WTC11 (cell line): ENCODE measurements at regions not wholly inside any gene's neighbourhood (a gene's known extent, or its start where the extent isn't known, plus 50 kb on each side); places are given as distances from the start of the nearest gene placed in this dataset.

Source experiments
- ATAC-seq: fragments of 200-7000 bp; cut with Tn5 transposase; 2 replicates; pipeline ENCODE4 v1.10.0; 2021; ENCODE audit warnings: mild to moderate bottlenecking, moderate library complexity
- CTCF ChIA-PET: fragments of 300-600 bp; sonication (Branson Sonifier 250); formaldehyde crosslinking; loops from one replicate; lab custom pipeline; 2021; ENCODE audit warnings: antibody characterized with exemption; lab: Charles Lee
- POLR2A ChIA-PET: fragments of 350-600 bp; sonication (Branson Sonifier 250); formaldehyde crosslinking; loops from one replicate; lab custom pipeline; 2021; ENCODE audit warnings: antibody characterized with exemption; lab: Charles Lee
- DNase-seq: peaks from one replicate; pipeline ENCODE4 v3.0.0; 2021; ENCODE audit warnings: low spot score
- H3K27ac Mint-ChIP-seq: 2 replicates; pipeline ENCODE4 v1.8.0; 2021; ENCODE audit warnings: mixed read lengths
- H3K27me3 Mint-ChIP-seq: 2 replicates; pipeline ENCODE4 v1.8.0; 2021; ENCODE audit warnings: low read depth, mild to moderate bottlenecking, moderate library complexity, mixed read lengths
- H3K36me3 Mint-ChIP-seq: 2 replicates; pipeline ENCODE4 v1.8.0; 2021; ENCODE audit warnings: mixed read lengths
- H3K4me1 Mint-ChIP-seq: 2 replicates; pipeline ENCODE4 v1.8.0; 2022; ENCODE audit warnings: mixed read lengths
- H3K4me3 Mint-ChIP-seq: 2 replicates; pipeline ENCODE4 v1.8.0; 2021; ENCODE audit warnings: mild to moderate bottlenecking, moderate library complexity, mixed read lengths
- H3K9me3 Mint-ChIP-seq: 2 replicates; pipeline ENCODE4 v1.8.0; 2021; ENCODE audit warnings: mixed read lengths
- CTCF ChIP-seq: fragments of 200-600 bp; IDR thresholded peaks from 2 replicates; pipeline ENCODE4 v1.8.0; 2022; ENCODE audit warnings: antibody characterized with exemption
- ELF4 ChIP-seq: sonication (generic); formaldehyde crosslinking; IDR thresholded peaks from 2 replicates; pipeline ENCODE4 v1.8.1; 2022; ENCODE audit warnings: low read depth, mild to moderate bottlenecking, moderate library complexity, missing genetic modification reagents
- EMX1 ChIP-seq: fragments of 250-450 bp; sonication (Bioruptor Pico); IDR thresholded peaks from 2 replicates; pipeline ENCODE4 v1.8.0; 2021; ENCODE audit warnings: mild to moderate bottlenecking
- ERG ChIP-seq: fragments of 250-450 bp; sonication (Bioruptor Pico); IDR thresholded peaks from 2 replicates; pipeline ENCODE4 v1.8.0; 2021; ENCODE audit warnings: mild to moderate bottlenecking
- ESRRA ChIP-seq: sonication (generic); formaldehyde crosslinking; IDR thresholded peaks from 2 replicates; pipeline ENCODE4 v1.8.1; 2022; ENCODE audit warnings: mild to moderate bottlenecking, missing genetic modification reagents, borderline replicate concordance
- FOXJ3 ChIP-seq: sonication (generic); formaldehyde crosslinking; IDR thresholded peaks from 2 replicates; pipeline ENCODE4 v1.9.0; 2021; ENCODE audit warnings: missing genetic modification reagents, mild to moderate bottlenecking, borderline replicate concordance
- FOXK1 ChIP-seq: sonication (generic); formaldehyde crosslinking; IDR thresholded peaks from 2 replicates; pipeline ENCODE4 v1.8.0; 2022; ENCODE audit warnings: mild to moderate bottlenecking, moderate library complexity, missing genetic modification reagents
- GABPB1 ChIP-seq: sonication (generic); formaldehyde crosslinking; IDR thresholded peaks from 2 replicates; pipeline ENCODE4 v1.8.1; 2023; ENCODE audit warnings: mild to moderate bottlenecking, missing genetic modification reagents
- HMGA2 ChIP-seq: fragments of 250-450 bp; sonication (Bioruptor Pico); IDR thresholded peaks from 2 replicates; pipeline ENCODE4 v1.4.0; 2021; ENCODE audit warnings: mild to moderate bottlenecking, moderate library complexity
- IRF2 ChIP-seq: sonication (generic); formaldehyde crosslinking; IDR thresholded peaks from 2 replicates; pipeline ENCODE4 v1.8.0; 2022; ENCODE audit warnings: low read depth, missing genetic modification reagents, borderline replicate concordance
- JAZF1 ChIP-seq: fragments of 250-450 bp; sonication (Bioruptor Pico); IDR thresholded peaks from 2 replicates; pipeline ENCODE4 v1.9.0; 2021; ENCODE audit warnings: moderate library complexity, mild to moderate bottlenecking, inconsistent platforms
- MLX ChIP-seq: sonication (generic); formaldehyde crosslinking; IDR thresholded peaks from 2 replicates; pipeline ENCODE4 v1.8.1; 2023; ENCODE audit warnings: mild to moderate bottlenecking, missing genetic modification reagents, moderate library complexity
- OVOL2 ChIP-seq: fragments of 250-450 bp; sonication (Bioruptor Pico); IDR thresholded peaks from 2 replicates; pipeline ENCODE4 v1.9.0; 2021; ENCODE audit warnings: mild to moderate bottlenecking, borderline replicate concordance
- PRRX2 ChIP-seq: fragments of 250-450 bp; sonication (Bioruptor Pico); IDR thresholded peaks from 2 replicates; pipeline ENCODE4 v1.8.0; 2021; ENCODE audit warnings: mild to moderate bottlenecking
- SP1 ChIP-seq: sonication (generic); formaldehyde crosslinking; conservative IDR thresholded peaks from 2 replicates; pipeline ENCODE4 v1.8.1; 2022; ENCODE audit warnings: missing genetic modification reagents
- TCF7 ChIP-seq: sonication (generic); formaldehyde crosslinking; IDR thresholded peaks from 2 replicates; pipeline ENCODE4 v1.8.0; 2022; ENCODE audit warnings: mild to moderate bottlenecking, low read depth, missing genetic modification reagents, moderate library complexity
- ZBTB21 ChIP-seq: sonication (generic); formaldehyde crosslinking; IDR thresholded peaks from 2 replicates; pipeline ENCODE4 v1.8.1; 2023; ENCODE audit warnings: mild to moderate bottlenecking, missing genetic modification reagents, borderline replicate concordance
- ZMAT4 ChIP-seq: fragments of 250-450 bp; sonication (Bioruptor Pico); IDR thresholded peaks from 2 replicates; pipeline ENCODE4 v1.9.0; 2021; ENCODE audit warnings: mild to moderate bottlenecking
- ZNF138 ChIP-seq: sonication (generic); formaldehyde crosslinking; conservative IDR thresholded peaks from 2 replicates; pipeline ENCODE4 v1.8.1; 2022; ENCODE audit warnings: mild to moderate bottlenecking, moderate library complexity, missing genetic modification reagents
- ZNF232 ChIP-seq: sonication (generic); formaldehyde crosslinking; IDR thresholded peaks from 2 replicates; pipeline ENCODE4 v1.8.0; 2022; ENCODE audit warnings: mild to moderate bottlenecking, missing genetic modification reagents
- ZNF396 ChIP-seq: fragments of 250-450 bp; sonication (Bioruptor Pico); IDR thresholded peaks from 2 replicates; pipeline ENCODE4 v1.8.0; 2021; ENCODE audit warnings: mild to moderate bottlenecking, moderate library complexity, borderline replicate concordance
- TF ChIP-seq, protein P1 (sequence below): sonication (generic); formaldehyde crosslinking; IDR thresholded peaks from 2 replicates; pipeline ENCODE4 v1.8.0; 2022; ENCODE audit warnings: mild to moderate bottlenecking, missing genetic modification reagents
- TF ChIP-seq, protein P2 (sequence below): sonication (generic); formaldehyde crosslinking; IDR thresholded peaks from 2 replicates; pipeline ENCODE4 v1.8.0; 2023; ENCODE audit warnings: missing genetic modification reagents
- TF ChIP-seq, protein P3 (sequence below): sonication (generic); formaldehyde crosslinking; IDR thresholded peaks from 2 replicates; pipeline ENCODE4 v1.8.0; 2022; ENCODE audit warnings: mild to moderate bottlenecking, missing genetic modification reagents

- no peak for TF ChIP-seq ZNF232 (CRISPR knock-in tag)
- TF ChIP-seq SP1 (CRISPR knock-in tag) = no peak
- no peak for TF ChIP-seq HMGA2
- TF ChIP-seq ELF4 (CRISPR knock-in tag) = no peak
- no peak for TF ChIP-seq PRRX2 (CRISPR knock-in tag)
- TF ChIP-seq FOXJ3 (CRISPR knock-in tag) = no peak
- TF ChIP-seq ERG (CRISPR knock-in tag) = no peak
- TF ChIP-seq, protein P1, sequence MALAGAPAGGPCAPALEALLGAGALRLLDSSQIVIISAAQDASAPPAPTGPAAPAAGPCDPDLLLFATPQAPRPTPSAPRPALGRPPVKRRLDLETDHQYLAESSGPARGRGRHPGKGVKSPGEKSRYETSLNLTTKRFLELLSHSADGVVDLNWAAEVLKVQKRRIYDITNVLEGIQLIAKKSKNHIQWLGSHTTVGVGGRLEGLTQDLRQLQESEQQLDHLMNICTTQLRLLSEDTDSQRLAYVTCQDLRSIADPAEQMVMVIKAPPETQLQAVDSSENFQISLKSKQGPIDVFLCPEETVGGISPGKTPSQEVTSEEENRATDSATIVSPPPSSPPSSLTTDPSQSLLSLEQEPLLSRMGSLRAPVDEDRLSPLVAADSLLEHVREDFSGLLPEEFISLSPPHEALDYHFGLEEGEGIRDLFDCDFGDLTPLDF = no peak
- no peak for TF ChIP-seq EMX1 (CRISPR knock-in tag)
- TF ChIP-seq, protein P2, sequence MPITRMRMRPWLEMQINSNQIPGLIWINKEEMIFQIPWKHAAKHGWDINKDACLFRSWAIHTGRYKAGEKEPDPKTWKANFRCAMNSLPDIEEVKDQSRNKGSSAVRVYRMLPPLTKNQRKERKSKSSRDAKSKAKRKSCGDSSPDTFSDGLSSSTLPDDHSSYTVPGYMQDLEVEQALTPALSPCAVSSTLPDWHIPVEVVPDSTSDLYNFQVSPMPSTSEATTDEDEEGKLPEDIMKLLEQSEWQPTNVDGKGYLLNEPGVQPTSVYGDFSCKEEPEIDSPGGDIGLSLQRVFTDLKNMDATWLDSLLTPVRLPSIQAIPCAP (CRISPR knock-in tag) = no peak
- TF ChIP-seq, protein P3, sequence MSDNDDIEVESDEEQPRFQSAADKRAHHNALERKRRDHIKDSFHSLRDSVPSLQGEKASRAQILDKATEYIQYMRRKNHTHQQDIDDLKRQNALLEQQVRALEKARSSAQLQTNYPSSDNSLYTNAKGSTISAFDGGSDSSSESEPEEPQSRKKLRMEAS (CRISPR knock-in tag) = no peak
- TF ChIP-seq ZMAT4 (CRISPR knock-in tag) = no peak
- TF ChIP-seq ESRRA = no peak
- TF ChIP-seq MLX (CRISPR knock-in tag) = no peak
- TF ChIP-seq IRF2 (CRISPR knock-in tag) = no peak
- ChIA-PET CTCF (no interaction called here), POLR2A (no interaction called here)
- no peak overlapping the region for H3K4me3 Mint-ChIP-seq
- ATAC-seq (no peak), DNase-seq (no peak)
- H3K9me3 Mint-ChIP-seq = peaks cover 3% of the 10 kb centered on the region; the same call in 1 of the 2 replicates
- no peak overlapping the region for H3K27ac Mint-ChIP-seq
- 0 out of 2 replicates have a peak, but pooled peaks cover 4% of the 10 kb centered on the region for H3K36me3 Mint-ChIP-seq
- H3K4me1 Mint-ChIP-seq = peaks cover 53% of the 10 kb centered on the region
- no peaks in the 10 kb centered on the region for H3K27me3 Mint-ChIP-seq
Observed at GRCh38 chr6:90778417-90779203, 191.7 kb upstream of the MAP3K7 start.

DNA sequence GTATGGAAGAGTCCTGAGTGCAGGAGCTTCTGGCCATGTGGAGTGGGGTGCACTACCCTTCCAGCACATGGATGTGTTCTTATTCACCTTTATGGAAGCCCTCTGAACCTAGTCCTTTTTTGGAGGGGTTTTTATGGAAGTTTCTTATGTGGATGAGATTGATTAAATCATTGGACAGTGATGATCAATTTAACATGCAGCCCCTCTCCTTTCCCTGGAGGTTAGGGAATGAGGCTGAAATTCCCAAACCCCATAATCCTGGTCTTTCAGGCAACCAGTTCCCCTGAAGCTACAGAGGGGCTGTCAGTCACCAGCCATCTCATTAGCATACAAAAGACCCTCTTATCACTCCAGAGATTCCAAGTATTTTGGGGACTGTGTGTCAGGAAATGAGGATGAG, 183.9 kb upstream of the MAP3K7 start:
- Mint-ChIP-seq H3K36me3 (no peaks in the 10 kb centered on the region), H3K27ac (no peak overlapping the region), H3K9me3 (no peaks in the 10 kb centered on the region), H3K4me3 (no peak overlapping the region), H3K27me3 (no peaks in the 10 kb centered on the region), H3K4me1 (peaks cover 20% of the 10 kb centered on the region)
- CTCF ChIA-PET = interaction anchor here (0.6 kb wide), 1 partner anchor 23 kb away, joined by 3 read pairs; no protein-coding TSS in a partner anchor
- POLR2A ChIA-PET = no interaction called here
- DNase-seq = no peak
- no peak for ATAC-seq
- TF ChIP-seq CTCF = no peak
- TF ChIP-seq ZBTB21 (CRISPR knock-in tag) = no peak
- TF ChIP-seq ZNF138 (CRISPR knock-in tag) = no peak
- no peak for TF ChIP-seq FOXK1 (CRISPR knock-in tag)
- no peak for TF ChIP-seq ELF4 (CRISPR knock-in tag)
- no peak for TF ChIP-seq TCF7 (CRISPR knock-in tag)
- TF ChIP-seq, protein P2 (CRISPR knock-in tag) = no peak
- no peak for TF ChIP-seq ZNF396 (CRISPR knock-in tag)
- no peak for TF ChIP-seq ZNF232 (CRISPR knock-in tag)
- TF ChIP-seq OVOL2 (CRISPR knock-in tag) = no peak
- TF ChIP-seq GABPB1 (CRISPR knock-in tag) = no peak
- TF ChIP-seq JAZF1 (CRISPR knock-in tag) = no peak
